Activated naive CD8-positive, alpha-beta T cell treated with anti-CD3 and anti-CD28 coated beads for 36 hours (primary cell): ENCODE measurements at regions not wholly inside any gene's neighbourhood (a gene's known extent, or its start where the extent isn't known, plus 50 kb on each side); places are given as distances from the start of the nearest gene placed in this dataset.
"Not testable (repeated sequence)": the region's sequence is repeated elsewhere in the genome, so short reads cannot be mapped to it uniquely, and the experiment has no call there.

Experiments
- DNase-seq: peaks from one replicate; pipeline ENCODE4 v3.0.0; 2021
- H3K27ac Mint-ChIP-seq: one replicate; pipeline ENCODE4 v1.8.0; 2022; ENCODE audit warnings: mild to moderate bottlenecking, moderate library complexity, mixed read lengths
- H3K27me3 Mint-ChIP-seq: one replicate; pipeline ENCODE4 v1.8.0; 2022; ENCODE audit warnings: mild to moderate bottlenecking, mixed read lengths
- H3K36me3 Mint-ChIP-seq: one replicate; pipeline ENCODE4 v1.8.0; 2021; ENCODE audit warnings: mild to moderate bottlenecking, mixed read lengths
- H3K4me1 Mint-ChIP-seq: one replicate; pipeline ENCODE4 v1.8.0; 2021; ENCODE audit warnings: mixed read lengths
- H3K4me3 Mint-ChIP-seq: one replicate; pipeline ENCODE4 v1.8.0; 2022; ENCODE audit warnings: mild to moderate bottlenecking, moderate library complexity, mixed read lengths
- H3K9me3 Mint-ChIP-seq: one replicate; pipeline ENCODE4 v1.8.0; 2022; ENCODE audit warnings: mixed read lengths

DNA sequence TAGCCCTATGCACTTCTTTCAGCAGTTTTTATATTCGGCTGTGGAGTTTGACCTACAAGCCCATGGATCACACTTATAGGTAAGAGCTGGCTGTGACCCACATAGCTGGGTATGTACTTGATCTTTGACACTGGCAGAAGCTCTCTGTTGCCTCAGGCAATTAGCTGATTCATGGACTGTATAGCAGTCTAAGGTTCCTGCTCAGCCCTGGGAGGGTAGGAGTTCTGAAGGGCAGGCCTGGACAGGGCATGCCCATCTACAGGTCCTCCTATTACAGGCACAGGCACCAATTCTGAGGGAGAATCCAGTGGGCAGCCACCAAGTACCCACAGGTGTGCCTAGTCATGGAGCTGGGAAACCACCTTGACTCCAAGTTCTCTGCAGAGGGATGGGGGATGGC is 301.8 kb upstream of the GALNT5 start:
- Mint-ChIP-seq H3K27me3 (no peaks in the 10 kb centered on the region), H3K4me1 (no peaks in the 10 kb centered on the region), H3K9me3 (peaks cover 6% of the 10 kb centered on the region), H3K4me3 (no peak overlapping the region), H3K27ac (no peak overlapping the region), H3K36me3 (no peaks in the 10 kb centered on the region)
- no peak for DNase-seq

DNA sequence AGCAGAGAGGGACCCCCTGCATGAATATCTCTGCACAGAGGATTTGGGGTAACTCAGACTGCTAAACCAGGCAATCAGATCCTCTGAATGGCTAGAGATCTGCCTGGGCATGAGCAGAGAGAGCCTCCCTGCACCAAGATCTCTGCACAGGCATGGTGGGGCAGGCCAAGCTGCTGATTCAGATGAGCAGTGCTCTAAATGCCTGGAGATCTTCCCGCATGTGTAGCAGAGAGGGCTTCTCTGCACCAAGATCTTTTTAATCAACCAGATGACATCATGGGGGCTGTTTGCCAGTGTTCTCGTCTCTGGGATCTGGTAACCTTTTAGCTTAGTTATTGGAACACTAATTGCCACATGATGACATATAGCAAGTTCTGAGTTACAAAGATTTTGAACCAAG is 301.3 kb upstream of the GALNT5 start:
- Mint-ChIP-seq H3K27me3 (no peaks in the 10 kb centered on the region), H3K4me1 (no peaks in the 10 kb centered on the region), H3K27ac (no peak overlapping the region), H3K36me3 (no peaks in the 10 kb centered on the region), H3K4me3 (no peak overlapping the region), H3K9me3 (peaks cover 6% of the 10 kb centered on the region)
- DNase-seq = no peak

DNA sequence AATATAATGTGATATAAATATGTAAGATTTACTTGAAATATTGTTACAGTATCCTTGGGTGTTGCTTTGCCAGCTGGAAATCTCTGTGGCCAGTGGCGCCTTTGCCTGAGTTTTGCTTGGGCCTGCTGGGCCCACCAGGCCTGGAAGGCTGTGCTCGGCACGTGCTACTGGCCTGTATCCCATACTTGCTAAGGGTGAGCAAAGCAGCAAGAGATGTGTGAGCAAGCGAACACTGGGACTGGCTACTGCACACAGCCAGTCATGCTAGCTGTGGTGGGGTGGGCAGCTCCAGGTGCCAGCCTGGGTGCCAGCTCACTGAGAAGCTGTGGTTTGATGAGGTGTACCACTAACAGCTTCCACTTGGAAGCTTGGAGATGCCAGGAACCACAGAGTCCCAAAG is 299.1 kb upstream of the GALNT5 start:
- Mint-ChIP-seq H3K27me3 (no peaks in the 10 kb centered on the region), H3K27ac (no peak overlapping the region), H3K4me1 (no peaks in the 10 kb centered on the region), H3K9me3 (peaks cover 6% of the 10 kb centered on the region), H3K4me3 (no peak overlapping the region), H3K36me3 (no peaks in the 10 kb centered on the region)
- no peak for DNase-seq

DNA sequence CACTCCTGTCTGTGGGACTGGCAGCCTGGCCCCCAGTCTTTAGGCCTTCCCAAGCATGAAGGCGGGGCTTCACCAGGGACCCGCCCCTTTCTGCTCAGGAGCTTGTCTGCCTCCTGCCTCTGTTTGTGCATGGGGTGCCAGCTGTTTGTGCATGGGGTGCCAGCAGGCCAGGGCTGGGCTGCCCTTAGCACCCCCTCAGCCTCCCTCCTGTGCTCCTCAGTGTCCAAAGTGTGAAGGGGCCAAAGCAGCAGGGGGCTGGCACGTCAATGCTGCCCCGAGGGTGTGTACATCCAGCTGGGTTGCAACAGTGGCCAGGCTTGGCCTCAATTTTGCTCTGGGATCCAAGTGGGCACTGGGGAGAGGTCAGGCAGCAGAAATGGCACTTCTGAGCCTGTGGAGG is 298.0 kb upstream of the GALNT5 start:
- Mint-ChIP-seq H3K4me1 (no peaks in the 10 kb centered on the region), H3K9me3 (peaks cover 7% of the 10 kb centered on the region), H3K27me3 (no peaks in the 10 kb centered on the region)

DNA sequence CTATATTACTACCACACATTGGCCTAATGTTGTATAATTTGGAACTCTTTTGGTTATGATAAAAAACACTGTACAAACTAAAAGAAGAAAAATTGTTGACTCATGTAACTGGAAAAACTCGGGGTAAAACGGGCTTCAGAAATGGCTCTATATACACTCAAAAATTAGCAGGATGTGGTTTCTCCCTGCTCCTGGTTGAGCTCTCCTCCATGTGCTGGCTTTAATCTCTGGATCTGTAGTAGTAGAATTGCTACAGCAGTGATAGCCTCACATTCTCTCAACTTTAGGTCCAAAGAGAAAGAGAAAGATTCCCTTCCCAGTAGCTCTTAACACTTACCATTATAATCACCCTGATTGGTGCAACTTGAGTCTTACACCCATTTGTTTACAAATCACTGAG is 274.9 kb upstream of the GALNT5 start:
- no peak overlapping the region for H3K4me3 Mint-ChIP-seq
- no peak overlapping the region for H3K27ac Mint-ChIP-seq
- no peaks in the 10 kb centered on the region for H3K9me3 Mint-ChIP-seq
- H3K4me1 Mint-ChIP-seq = no peaks in the 10 kb centered on the region
- H3K36me3 Mint-ChIP-seq = no peaks in the 10 kb centered on the region
- DNase-seq = no peak
- H3K27me3 Mint-ChIP-seq = no peaks in the 10 kb centered on the region

More for the DNA sequence above, 298.0 kb upstream of the GALNT5 start:
- H3K36me3 Mint-ChIP-seq = no peaks in the 10 kb centered on the region
- H3K27ac Mint-ChIP-seq = no peak overlapping the region
- DNase-seq = no peak
- no peak overlapping the region for H3K4me3 Mint-ChIP-seq

DNA sequence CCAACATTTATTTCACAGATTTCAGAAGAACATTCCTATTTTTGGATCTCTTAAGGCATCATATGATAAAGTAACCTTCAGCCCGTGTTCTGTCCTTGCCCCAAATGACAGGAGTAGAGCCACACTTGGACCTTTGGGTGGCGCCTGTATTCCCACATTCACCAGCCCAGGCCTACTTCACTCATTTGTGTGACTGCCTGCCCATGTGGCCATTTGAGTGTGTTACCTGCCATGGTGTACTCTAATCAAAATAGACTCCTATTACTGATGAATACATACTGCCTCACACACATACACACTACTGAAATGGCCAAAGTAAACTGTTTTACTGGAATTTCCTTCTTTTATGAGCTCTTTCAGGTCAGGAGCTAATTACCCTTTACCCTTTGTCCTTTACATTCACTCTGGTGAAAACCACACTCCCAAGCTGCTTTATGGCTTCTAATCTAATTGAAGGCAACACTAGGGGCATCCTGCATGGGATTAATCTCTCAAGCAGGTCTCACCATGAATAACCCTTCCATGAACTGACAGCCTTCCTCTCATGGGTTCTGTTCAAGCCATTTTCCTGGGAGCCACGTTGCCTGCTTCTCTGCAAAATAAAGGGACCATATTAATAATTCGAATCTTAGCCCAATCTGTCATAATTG is 271.0 kb upstream of the GALNT5 start:
- H3K27me3 Mint-ChIP-seq = peaks cover 4% of the 10 kb centered on the region
- no peaks in the 10 kb centered on the region for H3K4me1 Mint-ChIP-seq
- H3K27ac Mint-ChIP-seq = no peak overlapping the region
- H3K9me3 Mint-ChIP-seq = no peaks in the 10 kb centered on the region
- no peak for DNase-seq
- H3K36me3 Mint-ChIP-seq = no peaks in the 10 kb centered on the region
- no peak overlapping the region for H3K4me3 Mint-ChIP-seq

DNA sequence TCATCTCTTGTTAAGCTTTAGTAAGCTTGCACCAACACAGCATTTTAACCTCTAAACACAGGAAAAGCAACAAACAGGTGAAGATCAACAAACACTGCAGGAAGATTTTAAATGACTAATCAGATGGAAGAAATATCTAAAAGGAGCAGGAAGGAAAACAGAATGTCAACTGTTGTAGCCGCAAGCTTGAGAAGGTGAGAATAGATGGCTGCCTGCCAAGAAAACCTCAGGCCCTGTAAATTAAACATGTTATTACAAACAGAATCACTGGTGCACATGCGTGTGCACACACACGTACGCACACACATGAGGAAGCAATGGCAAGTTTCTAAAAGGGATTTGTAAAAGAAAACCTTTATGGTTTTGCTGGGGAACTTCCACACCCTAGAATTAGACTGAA is 257.8 kb upstream of the GALNT5 start:
- Mint-ChIP-seq H3K9me3 (peaks cover 2% of the 10 kb centered on the region), H3K36me3 (no peaks in the 10 kb centered on the region), H3K4me1 (no peaks in the 10 kb centered on the region), H3K4me3 (no peak overlapping the region), H3K27me3 (no peaks in the 10 kb centered on the region), H3K27ac (no peak overlapping the region)
- no peak for DNase-seq

DNA sequence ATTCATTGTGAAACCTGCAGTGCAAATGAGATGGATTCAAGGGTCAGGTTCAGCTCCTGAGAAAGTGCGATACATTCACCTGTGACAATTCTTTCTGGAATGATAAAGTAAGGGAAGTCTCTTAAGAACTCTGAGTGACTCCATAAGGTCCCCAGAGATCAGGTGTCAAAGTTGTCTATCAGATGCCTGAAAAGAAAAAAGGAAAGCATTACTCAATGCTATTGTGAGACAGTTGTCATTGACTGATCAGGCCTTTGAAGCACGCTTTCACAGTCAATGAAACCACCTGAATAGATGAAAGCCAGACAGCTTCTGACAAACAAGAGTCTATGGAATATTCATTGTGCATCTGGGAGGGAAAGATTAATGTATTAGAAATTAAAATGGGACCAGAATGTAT is 252.7 kb upstream of the GALNT5 start:
- Mint-ChIP-seq H3K27ac (no peak overlapping the region), H3K4me3 (no peak overlapping the region), H3K4me1 (no peaks in the 10 kb centered on the region), H3K9me3 (peaks cover 4% of the 10 kb centered on the region), H3K36me3 (no peaks in the 10 kb centered on the region), H3K27me3 (no peaks in the 10 kb centered on the region)
- DNase-seq = no peak

DNA sequence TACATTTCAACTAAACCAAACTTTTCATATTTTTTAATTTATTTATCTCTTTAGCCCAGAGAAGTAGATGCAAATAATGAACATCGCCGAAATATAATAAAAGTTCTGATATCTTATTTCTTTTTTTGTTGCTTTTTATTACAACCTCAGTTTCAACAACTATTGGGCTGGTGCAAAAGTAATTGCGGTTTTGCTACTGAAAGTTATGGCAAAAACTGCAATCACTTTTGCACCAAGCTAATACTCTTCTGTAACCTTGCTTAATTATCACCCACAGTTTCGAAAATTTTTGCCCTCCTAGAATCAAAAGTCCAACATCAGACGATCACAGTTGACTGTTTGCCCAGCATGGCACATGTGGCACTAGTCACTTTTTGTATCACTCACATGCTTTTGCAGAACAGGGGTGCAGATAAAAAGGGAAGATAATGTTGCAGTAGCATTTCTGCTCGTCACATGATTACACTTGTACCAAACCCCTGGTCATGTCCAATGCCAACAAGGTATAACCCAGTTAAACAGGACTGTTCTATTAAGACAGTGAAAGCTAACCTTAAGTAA is 242.4 kb upstream of the GALNT5 start:
- H3K36me3 Mint-ChIP-seq = no peaks in the 10 kb centered on the region
- H3K9me3 Mint-ChIP-seq = no peaks in the 10 kb centered on the region
- DNase-seq = no peak
- no peak overlapping the region for H3K27ac Mint-ChIP-seq
- no peak overlapping the region for H3K4me3 Mint-ChIP-seq
- H3K27me3 Mint-ChIP-seq = no peaks in the 10 kb centered on the region
- H3K4me1 Mint-ChIP-seq = no peaks in the 10 kb centered on the region

DNA sequence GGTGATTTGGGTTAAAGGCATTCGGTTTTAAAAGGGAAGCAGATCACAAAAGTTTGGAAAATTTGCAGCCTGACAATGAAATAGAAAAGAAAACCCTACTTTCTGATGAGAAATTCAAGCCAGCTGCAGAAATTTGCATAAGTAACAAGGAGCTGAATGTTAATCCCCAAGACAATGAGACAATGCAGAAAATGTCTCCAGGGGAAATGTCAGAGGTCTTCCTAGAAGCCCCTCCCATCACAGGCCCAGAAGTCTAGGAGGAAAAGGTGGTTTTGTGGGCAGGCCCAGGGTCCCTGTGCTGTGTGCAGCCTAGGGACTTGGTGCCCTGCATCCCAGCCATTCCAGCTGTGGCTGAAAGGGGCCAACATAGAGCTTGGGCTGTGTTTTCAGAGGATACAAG is 234.2 kb upstream of the GALNT5 start:
- not testable (repeated sequence) for H3K9me3 Mint-ChIP-seq, H3K27ac Mint-ChIP-seq, H3K36me3 Mint-ChIP-seq, H3K4me3 Mint-ChIP-seq, H3K27me3 Mint-ChIP-seq, DNase-seq, H3K4me1 Mint-ChIP-seq

DNA sequence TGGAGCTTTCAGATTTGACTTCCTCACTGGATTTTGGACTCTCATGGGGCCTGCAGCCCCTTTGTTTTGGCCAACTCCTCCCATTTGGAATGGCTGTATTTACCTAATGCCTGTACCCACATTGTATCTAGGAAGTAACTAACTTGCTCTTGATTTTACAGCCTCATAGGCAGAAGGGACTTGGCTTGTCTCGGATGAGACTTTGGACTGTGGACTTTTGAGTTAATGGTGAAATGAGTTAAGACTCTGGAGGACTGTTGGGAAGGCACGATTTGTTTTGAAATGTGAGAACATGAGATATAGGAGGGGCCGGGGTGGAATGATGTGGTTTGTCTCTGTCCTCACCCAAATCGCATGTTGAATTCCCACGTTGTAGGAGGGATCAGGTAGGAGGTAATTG is 233.4 kb upstream of the GALNT5 start:
- no peak for DNase-seq
- H3K4me1 Mint-ChIP-seq = no peaks in the 10 kb centered on the region
- no peaks in the 10 kb centered on the region for H3K36me3 Mint-ChIP-seq
- no peaks in the 10 kb centered on the region for H3K9me3 Mint-ChIP-seq
- no peak overlapping the region for H3K4me3 Mint-ChIP-seq
- H3K27ac Mint-ChIP-seq = no peak overlapping the region
- no peaks in the 10 kb centered on the region for H3K27me3 Mint-ChIP-seq

DNA sequence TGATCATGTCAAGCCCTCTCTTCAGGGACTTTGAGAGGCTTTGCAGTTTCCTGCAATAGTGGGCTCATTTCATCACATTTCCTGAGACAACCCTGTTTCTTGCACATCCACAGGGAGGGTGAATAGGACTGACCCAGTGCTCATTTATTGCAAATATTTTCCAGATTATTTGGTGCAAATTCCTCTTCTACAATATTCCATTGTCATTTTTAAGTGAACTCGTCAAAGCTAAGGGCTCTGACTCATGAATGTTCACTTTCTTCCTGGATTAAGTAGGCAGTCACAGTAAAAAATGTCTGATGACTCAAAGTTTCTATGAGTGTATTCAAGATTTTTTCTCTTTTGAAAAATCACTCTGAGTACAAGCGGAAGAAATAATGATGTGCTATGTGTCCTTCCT is 225.5 kb upstream of the GALNT5 start:
- no peaks in the 10 kb centered on the region for H3K9me3 Mint-ChIP-seq
- H3K36me3 Mint-ChIP-seq = no peaks in the 10 kb centered on the region
- no peak overlapping the region for H3K4me3 Mint-ChIP-seq
- H3K27me3 Mint-ChIP-seq = no peaks in the 10 kb centered on the region
- DNase-seq = no peak
- H3K4me1 Mint-ChIP-seq = no peaks in the 10 kb centered on the region
- no peak overlapping the region for H3K27ac Mint-ChIP-seq

DNA sequence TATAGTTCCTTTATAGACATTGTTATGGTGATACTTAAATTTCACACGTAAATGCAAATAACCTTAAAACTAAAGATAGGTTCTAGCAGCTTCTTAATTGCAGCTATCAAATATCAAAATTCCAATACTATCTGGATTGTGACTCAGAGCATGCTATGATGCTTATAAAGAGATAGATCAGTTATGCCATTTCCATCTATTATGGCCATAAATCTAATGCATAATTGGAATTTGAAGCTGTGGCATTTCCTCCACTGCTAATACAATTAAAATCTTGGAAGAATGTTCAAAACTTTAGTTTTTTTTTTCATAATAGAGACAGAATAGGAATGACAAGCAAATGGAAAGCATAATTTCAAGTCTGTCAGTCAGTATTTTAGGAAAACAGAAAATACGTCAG is 220.8 kb upstream of the GALNT5 start:
- H3K9me3 Mint-ChIP-seq = no peaks in the 10 kb centered on the region
- H3K4me3 Mint-ChIP-seq = no peak overlapping the region
- H3K36me3 Mint-ChIP-seq = no peaks in the 10 kb centered on the region
- DNase-seq = no peak
- H3K4me1 Mint-ChIP-seq = no peaks in the 10 kb centered on the region
- no peaks in the 10 kb centered on the region for H3K27me3 Mint-ChIP-seq
- no peak overlapping the region for H3K27ac Mint-ChIP-seq

DNA sequence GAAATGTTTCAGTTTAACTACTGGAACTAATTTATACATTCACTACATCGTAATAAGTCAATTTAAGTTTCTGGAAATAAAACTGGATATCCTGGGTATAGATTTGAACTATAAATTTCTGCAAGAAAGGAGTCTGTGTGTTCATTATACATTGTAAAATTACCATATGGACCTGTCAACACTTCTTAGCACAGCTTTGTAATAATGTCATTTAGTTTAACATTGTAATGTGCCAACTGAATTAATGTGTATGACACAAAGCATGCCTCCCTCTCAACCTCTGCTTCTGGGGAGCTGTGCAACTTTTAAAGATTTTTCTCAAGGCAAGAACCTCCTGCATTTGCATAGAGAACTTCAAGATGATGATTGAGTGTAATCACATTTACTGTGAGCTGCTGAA is 213.7 kb upstream of the GALNT5 start:
- no peak overlapping the region for H3K4me3 Mint-ChIP-seq
- H3K4me1 Mint-ChIP-seq = no peaks in the 10 kb centered on the region
- H3K27ac Mint-ChIP-seq = no peak overlapping the region
- H3K9me3 Mint-ChIP-seq = no peaks in the 10 kb centered on the region
- H3K27me3 Mint-ChIP-seq = no peaks in the 10 kb centered on the region
- no peak for DNase-seq
- H3K36me3 Mint-ChIP-seq = no peaks in the 10 kb centered on the region

DNA sequence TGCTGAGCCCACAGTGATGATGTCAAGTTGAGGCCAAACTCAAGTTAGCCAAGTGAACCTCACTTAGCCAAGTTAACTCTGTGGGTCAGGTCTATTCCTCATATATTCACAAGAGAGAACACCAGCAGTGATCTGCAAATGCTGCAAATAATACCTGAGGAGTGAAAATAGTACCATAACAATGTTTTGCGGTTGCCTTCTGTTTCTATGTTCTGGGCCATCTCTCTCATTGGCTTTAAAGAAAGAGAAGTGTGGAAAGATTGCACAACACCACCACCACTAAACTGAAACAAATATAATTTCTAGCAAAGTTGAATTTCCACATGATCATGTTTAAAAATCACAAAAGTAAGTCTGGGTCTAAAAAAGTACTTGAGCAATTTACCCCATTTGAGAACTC is 211.1 kb upstream of the GALNT5 start:
- H3K4me3 Mint-ChIP-seq = no peak overlapping the region
- H3K36me3 Mint-ChIP-seq = no peaks in the 10 kb centered on the region
- no peak overlapping the region for H3K27ac Mint-ChIP-seq
- H3K4me1 Mint-ChIP-seq = no peaks in the 10 kb centered on the region
- H3K9me3 Mint-ChIP-seq = no peaks in the 10 kb centered on the region
- H3K27me3 Mint-ChIP-seq = no peaks in the 10 kb centered on the region
- DNase-seq = no peak

DNA sequence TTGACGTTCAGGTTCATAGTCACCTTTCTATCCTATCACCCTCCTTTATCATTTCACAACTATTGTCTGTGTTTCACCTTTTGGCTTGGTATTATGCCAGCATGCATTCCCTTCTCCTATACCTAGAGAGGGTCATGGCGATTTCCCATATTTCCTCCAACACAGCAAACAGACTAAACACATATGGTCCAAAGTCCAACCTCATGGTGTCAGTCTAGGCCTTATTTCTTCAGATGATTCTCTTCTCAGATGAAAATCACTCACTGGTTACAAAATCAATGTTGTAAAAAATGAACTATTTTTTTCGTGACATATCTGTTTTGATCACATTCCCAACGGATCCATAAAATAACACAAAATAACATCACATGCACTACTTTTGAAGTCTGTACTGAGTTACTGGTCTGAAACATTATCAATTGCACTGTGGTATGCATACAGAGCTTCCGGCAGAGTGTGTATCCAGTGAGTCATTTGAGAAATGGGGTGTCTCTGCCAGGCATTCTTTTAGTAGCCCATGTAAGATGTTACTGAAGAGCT is 204.8 kb upstream of the GALNT5 start:
- peaks cover 3% of the 10 kb centered on the region for H3K27me3 Mint-ChIP-seq
- no peaks in the 10 kb centered on the region for H3K9me3 Mint-ChIP-seq
- H3K4me1 Mint-ChIP-seq = no peaks in the 10 kb centered on the region
- no peak overlapping the region for H3K4me3 Mint-ChIP-seq
- DNase-seq = no peak
- no peaks in the 10 kb centered on the region for H3K36me3 Mint-ChIP-seq
- H3K27ac Mint-ChIP-seq = no peak overlapping the region
